Psoas muscle (tissue), 7 donors: ENCODE measurements at regions not wholly inside any gene's neighbourhood (a gene's known extent, or its start where the extent isn't known, plus 50 kb on each side); places are given as distances from the start of the nearest gene placed in this dataset.

Experiments
- ATAC-seq, 4 donors: fragments of 200-7000 bp; cut with Tn5 transposase; one replicate each; pipeline ENCODE4 v1.9.1; 2020; ENCODE audit warnings: moderate library complexity in 3 of 4, mild to moderate bottlenecking in 2 of 4
- DNase-seq, 2 donors: peaks; one replicate each; pipeline ENCODE4 v3.0.0-alpha.2; 2020
- H3K27ac ChIP-seq: fragments of 200-600 bp; one replicate; pipeline ENCODE4 v1.8.0; 2022
- H3K27me3 ChIP-seq, 3 donors: fragments of 200-600 bp in 1 of 3; one replicate each; pipeline versions ENCODE4 v1.6.1 to v1.8.0; 2013 to 2022; ENCODE audit warnings: low read length in 2 of 3, mild to moderate bottlenecking in 2 of 3, moderate library complexity in 1 of 3; ENCODE audit not compliant: insufficient read depth in 3 of 3
- H3K36me3 ChIP-seq, 2 donors: fragments of 200-600 bp in 1 of 2; one replicate each; pipeline versions ENCODE4 v1.6.1 to v1.8.0; 2013 to 2022; ENCODE audit warnings: low read depth in 1 of 2, mild to moderate bottlenecking in 1 of 2, moderate library complexity in 1 of 2; ENCODE audit not compliant: insufficient read depth in 1 of 2
- H3K4me1 ChIP-seq: fragments of 200-600 bp; one replicate; pipeline ENCODE4 v1.8.0; 2022
- H3K4me3 ChIP-seq: fragments of 200-600 bp; one replicate; pipeline ENCODE4 v1.8.0; 2022; ENCODE audit warnings: mild to moderate bottlenecking
- H3K9me3 ChIP-seq: fragments of 200-600 bp; one replicate; pipeline ENCODE4 v1.8.0; 2022
- WGBS, 3 donors: extraction: QIAGEN DNeasy Blood & Tissue Kit; methylation state at CpG; one replicate each; pipeline versions ENCODE4 v1.1.6 to v1.1.7; 2013; 5-methylcytosine and 5-hydroxymethylcytosine counted together
- intact Hi-C, 2 donors: fragments of 100-400 bp; cut with DNase I; formaldehyde crosslinking; loops; one replicate each; pipeline versions ENCODE4 v1.11.0 to v1.14.2; 2022
- TF ChIP-seq, protein P1 (sequence below): fragments of 200-600 bp; IDR thresholded peaks from one replicate; pipeline ENCODE4 v1.8.0; 2022; ENCODE audit warnings: antibody characterized with exemption
- donor health status: healthy with polysubstance abuse.
- donor health status: DM: no; HTN: no; CAD: no; lungs with moderate emphysema.
- donor health status: Bipolar disorder and iron deficiency.
- donor health status: healthy.
- donor health status: DM: yes; HTN: yes; CAD: no.
- donor health status: DM: no; HTN: no; CAD: no.
- donor health status: DM: yes; HTN: yes; CAD: no.

DNA sequence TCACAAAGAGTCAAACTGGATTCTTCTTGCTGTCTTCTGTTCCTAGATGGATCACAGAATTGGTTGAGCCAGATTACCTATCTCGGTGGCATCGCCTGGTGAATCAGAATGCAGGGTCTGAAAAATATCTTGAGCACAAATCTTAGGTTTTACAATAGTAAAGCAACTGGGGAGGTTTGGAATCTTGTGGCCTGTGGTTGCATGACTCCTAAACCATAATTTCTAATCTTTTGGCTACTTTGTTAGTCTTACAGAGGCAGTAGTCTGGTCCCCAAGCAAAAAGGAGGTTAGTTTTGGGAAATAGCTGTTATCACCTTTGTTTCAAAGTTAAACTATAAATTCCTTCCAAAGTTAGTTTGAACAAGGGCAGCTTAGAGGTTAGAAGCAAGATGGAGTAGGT, 1488.5 kb upstream of the FLRT2 start:
- Histone ChIP-seq H3K36me3 (no peaks in the 10 kb centered on the region), H3K4me3 (no peak overlapping the region), H3K9me3 (no peaks in the 10 kb centered on the region), H3K27me3 (no peaks in the 10 kb centered on the region), H3K27ac (no peak overlapping the region), H3K4me1 (no peaks in the 10 kb centered on the region)
- intact Hi-C loops = no loop called here
- TF ChIP-seq, protein P1, sequence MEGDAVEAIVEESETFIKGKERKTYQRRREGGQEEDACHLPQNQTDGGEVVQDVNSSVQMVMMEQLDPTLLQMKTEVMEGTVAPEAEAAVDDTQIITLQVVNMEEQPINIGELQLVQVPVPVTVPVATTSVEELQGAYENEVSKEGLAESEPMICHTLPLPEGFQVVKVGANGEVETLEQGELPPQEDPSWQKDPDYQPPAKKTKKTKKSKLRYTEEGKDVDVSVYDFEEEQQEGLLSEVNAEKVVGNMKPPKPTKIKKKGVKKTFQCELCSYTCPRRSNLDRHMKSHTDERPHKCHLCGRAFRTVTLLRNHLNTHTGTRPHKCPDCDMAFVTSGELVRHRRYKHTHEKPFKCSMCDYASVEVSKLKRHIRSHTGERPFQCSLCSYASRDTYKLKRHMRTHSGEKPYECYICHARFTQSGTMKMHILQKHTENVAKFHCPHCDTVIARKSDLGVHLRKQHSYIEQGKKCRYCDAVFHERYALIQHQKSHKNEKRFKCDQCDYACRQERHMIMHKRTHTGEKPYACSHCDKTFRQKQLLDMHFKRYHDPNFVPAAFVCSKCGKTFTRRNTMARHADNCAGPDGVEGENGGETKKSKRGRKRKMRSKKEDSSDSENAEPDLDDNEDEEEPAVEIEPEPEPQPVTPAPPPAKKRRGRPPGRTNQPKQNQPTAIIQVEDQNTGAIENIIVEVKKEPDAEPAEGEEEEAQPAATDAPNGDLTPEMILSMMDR = no peak
- DNase-seq (no peak), ATAC-seq (no peak)
- 94 to 100% (median 99%) methylated on average over 2 of the region's 2 CpGs for WGBS, 3 donors

DNA sequence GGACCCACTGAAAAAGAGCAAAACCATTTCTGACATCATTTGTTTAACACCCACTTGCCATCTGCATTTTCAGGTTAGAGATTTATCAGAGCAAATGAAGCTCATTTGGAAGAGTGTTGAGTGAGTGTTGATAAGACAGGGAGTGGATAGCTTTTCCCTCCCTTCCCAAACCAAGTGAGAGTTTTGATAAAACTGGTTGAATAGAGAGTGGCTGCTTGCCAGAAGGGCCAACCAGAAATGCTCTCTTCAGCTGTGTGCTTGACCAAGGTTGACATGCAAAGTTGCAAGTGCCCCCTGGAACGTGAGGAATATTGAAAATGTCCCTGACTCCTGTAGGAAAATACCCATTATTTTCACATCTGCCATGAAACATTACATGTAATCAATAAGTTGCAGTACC, 1487.0 kb upstream of the FLRT2 start:
- no peaks in the 10 kb centered on the region for H3K36me3 ChIP-seq
- no peaks in the 10 kb centered on the region for H3K27me3 ChIP-seq
- intact Hi-C loops = no loop called here
- no peaks in the 10 kb centered on the region for H3K4me1 ChIP-seq
- ATAC-seq (no peak), DNase-seq (no peak)
- TF ChIP-seq, protein P1 = no peak
- WGBS, 3 donors = 79 to 86% (median 85%) methylated on average over 1 of the region's 1 CpG
- no peaks in the 10 kb centered on the region for H3K9me3 ChIP-seq
- H3K27ac ChIP-seq = no peak overlapping the region
- no peak overlapping the region for H3K4me3 ChIP-seq

DNA sequence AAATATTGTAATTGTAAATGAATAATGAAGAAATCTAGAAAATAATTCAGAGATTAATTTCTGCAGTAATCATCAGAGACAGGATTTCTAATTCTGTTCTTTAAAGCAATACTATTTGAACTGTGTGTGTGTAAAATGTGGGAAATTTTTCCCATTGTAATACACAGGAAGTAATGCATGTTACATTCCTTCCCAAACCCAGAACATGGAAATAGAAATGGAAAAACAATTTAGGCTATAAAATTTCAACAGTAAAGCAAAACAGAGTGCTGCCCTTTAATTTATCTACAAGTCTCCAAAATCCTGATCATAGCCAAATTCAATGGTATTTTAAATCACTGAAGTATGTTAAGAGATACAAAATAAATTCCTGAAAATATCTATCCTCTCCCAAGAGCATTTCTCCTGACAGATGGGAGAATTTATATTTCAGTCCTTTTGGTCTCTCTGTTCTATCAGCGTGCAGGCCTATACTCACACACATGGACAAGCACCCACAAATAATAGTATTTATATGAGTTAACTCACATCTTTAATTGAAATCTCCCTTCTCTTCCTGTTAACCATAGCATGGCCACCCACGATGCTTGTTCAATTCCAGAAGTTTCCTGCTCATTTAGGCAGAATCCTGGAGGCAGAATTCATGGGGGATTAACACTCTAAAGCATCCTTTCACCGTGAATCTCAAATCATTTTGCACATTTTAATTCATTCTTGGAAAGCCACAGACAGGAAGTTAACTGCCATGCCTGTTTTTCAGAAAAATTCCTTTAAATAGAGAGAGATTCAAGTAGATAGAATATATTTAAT, 1465.4 kb upstream of the FLRT2 start:
- H3K27ac ChIP-seq = no peak overlapping the region
- ATAC-seq (no peak), DNase-seq (no peak)
- H3K36me3 ChIP-seq = no peaks in the 10 kb centered on the region
- no peaks in the 10 kb centered on the region for H3K9me3 ChIP-seq
- 27 to 34% (median 33%) methylated on average over 3 of the region's 3 CpGs for WGBS, 3 donors
- H3K4me3 ChIP-seq = no peak overlapping the region
- no peaks in the 10 kb centered on the region for H3K4me1 ChIP-seq
- TF ChIP-seq, protein P1 = no peak
- intact Hi-C loops = no loop called here
- no peaks in the 10 kb centered on the region for H3K27me3 ChIP-seq

DNA sequence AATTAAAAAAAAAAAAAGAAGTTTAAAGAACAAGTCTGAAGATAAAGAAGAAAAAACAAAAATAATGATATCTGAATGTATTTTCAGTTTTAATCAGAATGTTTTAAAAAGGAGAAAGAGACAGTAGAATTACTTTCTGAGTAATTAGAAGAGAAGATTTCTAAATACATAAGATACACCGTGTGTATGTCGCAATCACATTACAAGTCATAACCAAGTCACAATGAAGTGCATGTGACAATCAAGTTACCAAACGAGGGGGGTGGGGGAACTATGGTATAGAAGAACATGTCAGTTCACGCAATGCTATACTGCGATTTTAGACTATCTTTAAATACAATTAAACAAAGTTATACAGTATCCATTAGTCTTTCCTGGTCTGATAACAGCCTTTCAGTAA, 1464.1 kb upstream of the FLRT2 start:
- Histone ChIP-seq H3K9me3 (no peaks in the 10 kb centered on the region), H3K4me3 (no peak overlapping the region), H3K36me3 (no peaks in the 10 kb centered on the region), H3K4me1 (no peaks in the 10 kb centered on the region), H3K27me3 (no peaks in the 10 kb centered on the region), H3K27ac (no peak overlapping the region)
- DNase-seq (no peak), ATAC-seq (no peak)
- TF ChIP-seq, protein P1 = no peak
- WGBS, 3 donors = 91 to 97% (median 93%) methylated on average over 5 of the region's 5 CpGs
- intact Hi-C loops = no loop called here

DNA sequence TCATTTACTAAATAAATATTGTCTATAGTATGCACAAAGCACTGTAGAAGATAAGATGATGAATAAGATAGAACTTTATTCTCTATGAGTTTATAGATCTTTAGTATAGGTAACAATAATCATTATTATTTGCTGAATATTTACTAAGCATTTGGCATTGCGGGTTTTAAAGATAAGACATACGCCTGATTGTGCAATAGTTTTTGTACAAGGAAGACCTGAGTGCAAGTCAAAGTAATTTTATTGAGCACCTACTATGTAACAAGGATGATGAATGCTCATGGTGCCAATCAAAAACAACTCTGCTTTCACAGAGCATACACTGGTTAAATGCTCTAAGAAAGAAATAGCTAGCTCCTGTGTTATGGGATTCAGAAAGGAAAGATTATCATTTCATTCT, 1461.7 kb upstream of the FLRT2 start:
- intact Hi-C loops = no loop called here
- no peaks in the 10 kb centered on the region for H3K27me3 ChIP-seq
- no peaks in the 10 kb centered on the region for H3K9me3 ChIP-seq
- no peaks in the 10 kb centered on the region for H3K4me1 ChIP-seq
- H3K36me3 ChIP-seq = no peaks in the 10 kb centered on the region
- H3K27ac ChIP-seq = no peak overlapping the region
- DNase-seq (no peak), ATAC-seq (no peak)
- TF ChIP-seq, protein P1 = no peak
- WGBS, 3 donors = 98% methylated on average over 2 of the region's 2 CpGs
- no peak overlapping the region for H3K4me3 ChIP-seq
